ENCODE measurements at regions not wholly inside any gene's neighbourhood (a gene's known extent, or its start where the extent isn't known, plus 50 kb on each side); places are given as distances from the start of the nearest gene placed in this dataset.

DNA sequence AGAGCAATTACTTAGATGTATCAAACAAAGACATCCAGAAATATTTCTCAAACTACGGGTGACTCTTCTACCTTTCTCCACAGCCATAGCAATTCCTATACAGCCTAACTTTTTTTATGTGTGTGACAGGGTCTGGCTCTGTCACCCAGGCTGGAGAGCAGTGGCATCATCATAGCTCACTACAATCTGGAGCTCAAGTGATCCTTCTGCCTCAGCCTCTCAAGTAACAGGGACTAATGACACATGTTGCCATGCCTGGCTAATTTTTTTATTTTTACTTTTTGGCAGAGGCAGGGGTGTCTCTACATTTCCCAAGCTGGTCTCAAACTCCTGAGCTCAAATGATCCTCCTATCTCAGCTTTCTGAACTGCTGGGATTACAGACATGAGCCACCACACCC is 328.9 kb upstream of the NT5C1B start:
- no peak overlapping the region for H4K5ac ChIP-seq (ENCODE audit: low read depth, low read length)
- H2BK15ac ChIP-seq (ENCODE audit: low read depth, low read length): no peak overlapping the region
- H3K9me3 ChIP-seq (ENCODE audit: control insufficient read depth, insufficient read depth, low read length): no peaks in the 10 kb centered on the region
- H3K4me1 ChIP-seq (ENCODE audit: control insufficient read depth, insufficient read depth, low read length): 0 out of 2 replicates have a peak, but pooled peaks cover 2% of the 10 kb centered on the region
- no peak overlapping the region for H2BK5ac ChIP-seq (ENCODE audit: low read depth, low read length, poor library complexity, severe bottlenecking)
- H3K27me3 ChIP-seq (ENCODE audit: control insufficient read depth, insufficient read depth, low read length): no peaks in the 10 kb centered on the region
- no peak overlapping the region for H3K14ac ChIP-seq (replicated peaks; ENCODE audit: low read depth, low read length)
- POLR2A ChIA-PET (ENCODE audit: unreplicated experiment): no interaction called here
- H4K8ac ChIP-seq (ENCODE audit: low read depth in 2 of 2, low read length in 2 of 2): no peak overlapping the region
- no peak for ATAC-seq (ENCODE audit: low read depth)
- H3K56ac ChIP-seq (ENCODE audit: extremely low read depth, insufficient read depth, low read length): no peak overlapping the region
- H2BK120ac ChIP-seq (ENCODE audit: low read depth, low read length): no peak overlapping the region
- H3K9ac ChIP-seq (ENCODE audit: low read depth, low read length): no peak overlapping the region
- H3K4me2 ChIP-seq (ENCODE audit: low read depth, low read length): no peak overlapping the region
- in situ Hi-C loops (cut with MboI; ENCODE audit: low sequenced_read_pairs): no loop called here
- no peak overlapping the region for H2AK9ac ChIP-seq (replicated peaks; ENCODE audit: low read depth, low read length, poor library complexity)
- no peaks in the 10 kb centered on the region for H3K79me1 ChIP-seq (ENCODE audit: low read depth in 1 of 2, low read length in 2 of 2)
- dilution Hi-C loops (cut with HindIII; ENCODE audit: low sequenced_read_pairs, unreplicated experiment): no loop called here
- peaks cover 6% of the 10 kb centered on the region; the same call in 1 of the 2 replicates for H3K9me1 ChIP-seq (ENCODE audit: insufficient read depth, low read length)
- H3K36me3 ChIP-seq (ENCODE audit: control insufficient read depth, insufficient read depth, low read length): no peaks in the 10 kb centered on the region
- no TSS peak for BruUV-seq (replicated peaks)
- no peak overlapping the region for H3K4me3 ChIP-seq (ENCODE audit: insufficient read depth, low read depth, low read length)
- H2BK20ac ChIP-seq (ENCODE audit: low read depth, low read length): no peak overlapping the region
- H2AK5ac ChIP-seq (ENCODE audit: low read depth, low read length): peak overlapping the region; percentile 21; the same call in 1 of the 2 replicates
- no CpG with 5 or more reads among the region's 1 CpG for WGBS, 2 experiments (ENCODE audit: extremely low coverage in 2 of 2, insufficient read length in 1 of 2)
- no peak overlapping the region for H4K91ac ChIP-seq (ENCODE audit: insufficient read depth, low read depth, low read length)
- H4K20me1 ChIP-seq (ENCODE audit: insufficient read depth, low read length): no peaks in the 10 kb centered on the region
- intact Hi-C loops (cut with micrococcal nuclease): no loop called here
- H2AFZ ChIP-seq (replicated peaks; ENCODE audit: low read length, poor library complexity): no peak overlapping the region
- TF ChIP-seq SMC3 (IDR thresholded peaks at IDR 0.05; ENCODE audit: low read depth, low read length) (no peak), BHLHE40 (IDR thresholded peaks at IDR 0.05; ENCODE audit: low read depth, low read length) (no peak), RFX5 (IDR thresholded peaks at IDR 0.05; ENCODE audit: low read depth, low read length) (no peak), CEBPB (IDR thresholded peaks at IDR 0.05; ENCODE audit: low read depth, low read length) (no peak), POLR2A (IDR thresholded peaks at IDR 0.05; ENCODE audit: low read depth, low read length) (no peak), CHD1 (IDR thresholded peaks at IDR 0.05; ENCODE audit: low read depth, low read length) (no peak), MXI1 (IDR thresholded peaks at IDR 0.05; ENCODE audit: borderline replicate concordance, low read depth, low read length) (no peak), RAD21 (IDR thresholded peaks at IDR 0.05; ENCODE audit: low read length) (no peak), NFE2L2 (IDR thresholded peaks at IDR 0.05; ENCODE audit: low read depth, low read length) (no peak), FOS (IDR thresholded peaks at IDR 0.05; ENCODE audit: low read depth, low read length) (no peak), MAZ (IDR thresholded peaks at IDR 0.05; ENCODE audit: borderline replicate concordance, low read depth, low read length) (no peak), RCOR1 (IDR thresholded peaks at IDR 0.05; ENCODE audit: insufficient replicate concordance, low read length) (no peak)
- TF ChIP-seq, protein P1, sequence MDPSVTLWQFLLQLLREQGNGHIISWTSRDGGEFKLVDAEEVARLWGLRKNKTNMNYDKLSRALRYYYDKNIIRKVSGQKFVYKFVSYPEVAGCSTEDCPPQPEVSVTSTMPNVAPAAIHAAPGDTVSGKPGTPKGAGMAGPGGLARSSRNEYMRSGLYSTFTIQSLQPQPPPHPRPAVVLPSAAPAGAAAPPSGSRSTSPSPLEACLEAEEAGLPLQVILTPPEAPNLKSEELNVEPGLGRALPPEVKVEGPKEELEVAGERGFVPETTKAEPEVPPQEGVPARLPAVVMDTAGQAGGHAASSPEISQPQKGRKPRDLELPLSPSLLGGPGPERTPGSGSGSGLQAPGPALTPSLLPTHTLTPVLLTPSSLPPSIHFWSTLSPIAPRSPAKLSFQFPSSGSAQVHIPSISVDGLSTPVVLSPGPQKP (IDR thresholded peaks at IDR 0.05; ENCODE audit: borderline replicate concordance, low read depth, low read length): no peak
- TF ChIP-seq, protein P2, sequence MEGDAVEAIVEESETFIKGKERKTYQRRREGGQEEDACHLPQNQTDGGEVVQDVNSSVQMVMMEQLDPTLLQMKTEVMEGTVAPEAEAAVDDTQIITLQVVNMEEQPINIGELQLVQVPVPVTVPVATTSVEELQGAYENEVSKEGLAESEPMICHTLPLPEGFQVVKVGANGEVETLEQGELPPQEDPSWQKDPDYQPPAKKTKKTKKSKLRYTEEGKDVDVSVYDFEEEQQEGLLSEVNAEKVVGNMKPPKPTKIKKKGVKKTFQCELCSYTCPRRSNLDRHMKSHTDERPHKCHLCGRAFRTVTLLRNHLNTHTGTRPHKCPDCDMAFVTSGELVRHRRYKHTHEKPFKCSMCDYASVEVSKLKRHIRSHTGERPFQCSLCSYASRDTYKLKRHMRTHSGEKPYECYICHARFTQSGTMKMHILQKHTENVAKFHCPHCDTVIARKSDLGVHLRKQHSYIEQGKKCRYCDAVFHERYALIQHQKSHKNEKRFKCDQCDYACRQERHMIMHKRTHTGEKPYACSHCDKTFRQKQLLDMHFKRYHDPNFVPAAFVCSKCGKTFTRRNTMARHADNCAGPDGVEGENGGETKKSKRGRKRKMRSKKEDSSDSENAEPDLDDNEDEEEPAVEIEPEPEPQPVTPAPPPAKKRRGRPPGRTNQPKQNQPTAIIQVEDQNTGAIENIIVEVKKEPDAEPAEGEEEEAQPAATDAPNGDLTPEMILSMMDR (conservative IDR thresholded peaks at IDR 0.05; ENCODE audit: low read depth, low read length): no peak
- TF ChIP-seq, protein P3, sequence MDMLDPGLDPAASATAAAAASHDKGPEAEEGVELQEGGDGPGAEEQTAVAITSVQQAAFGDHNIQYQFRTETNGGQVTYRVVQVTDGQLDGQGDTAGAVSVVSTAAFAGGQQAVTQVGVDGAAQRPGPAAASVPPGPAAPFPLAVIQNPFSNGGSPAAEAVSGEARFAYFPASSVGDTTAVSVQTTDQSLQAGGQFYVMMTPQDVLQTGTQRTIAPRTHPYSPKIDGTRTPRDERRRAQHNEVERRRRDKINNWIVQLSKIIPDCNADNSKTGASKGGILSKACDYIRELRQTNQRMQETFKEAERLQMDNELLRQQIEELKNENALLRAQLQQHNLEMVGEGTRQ (IDR thresholded peaks at IDR 0.05; ENCODE audit: low read depth, low read length): no peak
- H3K23ac ChIP-seq (ENCODE audit: low read depth, low read length): no peak overlapping the region
- DNase-seq: no peak
- H3K18ac ChIP-seq (ENCODE audit: low read depth, low read length): no peak overlapping the region
- H3K27ac ChIP-seq (ENCODE audit: insufficient read depth, low read length): no peak overlapping the region
- CTCF ChIA-PET: interaction anchor here (0.6 kb wide), 1 partner anchor 17 kb away, joined by 3 read pairs; no protein-coding TSS in a partner anchor
- no peak overlapping the region for H3K4ac ChIP-seq (ENCODE audit: low read depth, low read length)

All from IMR-90 (cell line).